A673 (cell line): ENCODE measurements at regions not wholly inside any gene's neighbourhood (a gene's known extent, or its start where the extent isn't known, plus 50 kb on each side); places are given as distances from the start of the nearest gene placed in this dataset.

ENCODE experiments used
- BruUV-seq: library from RNA; stranded (reverse); fragments of 400-500 nt; replicated peaks from 2 replicates; lab custom pipeline; 2021; lab: Mats Ljungman, UMichigan
- CTCF ChIA-PET: fragments of 300-600 bp; sonication (Branson Sonifier 250); formaldehyde crosslinking; loops from one replicate; lab custom pipeline; 2022; ENCODE audit warnings: antibody characterized with exemption; lab: Charles Lee
- POLR2A ChIA-PET: fragments of 300-600 bp; sonication (Branson Sonifier 250); formaldehyde crosslinking; loops from one replicate; lab custom pipeline; 2022; ENCODE audit warnings: antibody characterized with exemption; ENCODE audit not compliant: low non-redundant PET; lab: Charles Lee
- DNase-seq: peaks from one replicate; pipeline ENCODE4 v3.0.0-alpha.2; 2015; ENCODE audit warnings: low spot score
- H3K27ac ChIP-seq: fragments of 200-600 bp; sonication (generic); 2 replicates; pipeline ENCODE4 v1.5.1; 2016; ENCODE audit warnings: mixed run types, low read depth, mild to moderate bottlenecking, mixed read lengths, antibody characterized with exemption, low read length; ENCODE audit not compliant: poor library complexity, severe bottlenecking
- H3K27me3 ChIP-seq: fragments of 200-600 bp; sonication (generic); replicated peaks from 2 replicates; pipeline ENCODE4 v1.6.1; 2017; ENCODE audit warnings: mixed run types, low read depth, mild to moderate bottlenecking, mixed read lengths, antibody characterized with exemption, low read length; ENCODE audit not compliant: insufficient read depth, poor library complexity
- H3K36me3 ChIP-seq: fragments of 200-600 bp; sonication (generic); 2 replicates; pipeline ENCODE4 v1.6.1; 2016; ENCODE audit warnings: mixed run types, mild to moderate bottlenecking, mixed read lengths, antibody characterized with exemption, low read length; ENCODE audit not compliant: insufficient read depth, poor library complexity, severe bottlenecking
- H3K4me1 ChIP-seq: fragments of 200-600 bp; sonication (generic); 2 replicates; pipeline ENCODE4 v1.6.1; 2017; ENCODE audit warnings: mixed run types, mild to moderate bottlenecking, mixed read lengths, antibody characterized with exemption, low read length; ENCODE audit not compliant: insufficient read depth, poor library complexity, severe bottlenecking
- H3K4me3 ChIP-seq: fragments of 200-600 bp; sonication (generic); 2 replicates; pipeline ENCODE4 v1.5.1; 2016; ENCODE audit warnings: low read depth, mixed run types, mild to moderate bottlenecking, mixed read lengths, low read length; ENCODE audit not compliant: poor library complexity, severe bottlenecking
- H3K9me3 ChIP-seq: fragments of 200-600 bp; sonication (generic); 2 replicates; pipeline ENCODE4 v1.6.1; 2016; ENCODE audit warnings: mixed run types, low read depth, mild to moderate bottlenecking, mixed read lengths, antibody characterized with exemption, low read length; ENCODE audit not compliant: poor library complexity, severe bottlenecking
- EZH2 ChIP-seq: fragments of 200-600 bp; sonication (generic); IDR thresholded peaks from 2 replicates; pipeline ENCODE4 v1.6.1; 2017; ENCODE audit warnings: borderline replicate concordance, low read depth, mild to moderate bottlenecking, mixed read lengths, antibody characterized with exemption, low read length; ENCODE audit not compliant: poor library complexity, severe bottlenecking
- intact Hi-C: fragments of 100-400 bp; cut with micrococcal nuclease; formaldehyde crosslinking; loops from one replicate; pipeline ENCODE4 v1.10.0; 2022; ENCODE audit not compliant: unreplicated experiment
- TF ChIP-seq, protein P1 (sequence below): fragments of 300-800, 200-600 bp; sonication (generic); conservative IDR thresholded peaks from 2 replicates; pipeline ENCODE4 v1.5.1; 2017; ENCODE audit warnings: low read depth, mild to moderate bottlenecking, antibody characterized with exemption, low read length, moderate library complexity, mixed read lengths

DNA sequence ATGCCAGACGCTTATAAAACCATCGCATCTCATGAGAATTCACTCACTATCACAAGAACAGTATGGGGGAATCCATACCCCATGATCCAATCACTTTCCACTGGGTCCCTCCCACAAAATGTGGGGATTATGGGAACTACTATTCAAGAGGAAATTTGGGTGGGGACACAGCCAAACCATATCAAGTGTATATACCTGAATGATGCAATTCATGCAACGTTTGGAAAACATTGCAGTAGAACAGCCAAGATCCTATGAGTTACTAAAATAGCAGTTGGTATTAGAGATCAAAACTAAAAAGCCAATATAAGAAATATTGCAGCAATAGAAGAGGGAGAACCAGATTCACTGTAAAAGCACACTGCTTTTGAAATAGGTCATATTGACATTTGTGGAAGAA is 1543.9 kb upstream of the B3GALT2 start:
- Histone ChIP-seq H3K36me3 (no peaks in the 10 kb centered on the region), H3K4me1 (no peaks in the 10 kb centered on the region), H3K27me3 (no peaks in the 10 kb centered on the region), H3K9me3 (no peaks in the 10 kb centered on the region), H3K4me3 (no peak overlapping the region), H3K27ac (no peak overlapping the region)
- TF ChIP-seq, protein P1, sequence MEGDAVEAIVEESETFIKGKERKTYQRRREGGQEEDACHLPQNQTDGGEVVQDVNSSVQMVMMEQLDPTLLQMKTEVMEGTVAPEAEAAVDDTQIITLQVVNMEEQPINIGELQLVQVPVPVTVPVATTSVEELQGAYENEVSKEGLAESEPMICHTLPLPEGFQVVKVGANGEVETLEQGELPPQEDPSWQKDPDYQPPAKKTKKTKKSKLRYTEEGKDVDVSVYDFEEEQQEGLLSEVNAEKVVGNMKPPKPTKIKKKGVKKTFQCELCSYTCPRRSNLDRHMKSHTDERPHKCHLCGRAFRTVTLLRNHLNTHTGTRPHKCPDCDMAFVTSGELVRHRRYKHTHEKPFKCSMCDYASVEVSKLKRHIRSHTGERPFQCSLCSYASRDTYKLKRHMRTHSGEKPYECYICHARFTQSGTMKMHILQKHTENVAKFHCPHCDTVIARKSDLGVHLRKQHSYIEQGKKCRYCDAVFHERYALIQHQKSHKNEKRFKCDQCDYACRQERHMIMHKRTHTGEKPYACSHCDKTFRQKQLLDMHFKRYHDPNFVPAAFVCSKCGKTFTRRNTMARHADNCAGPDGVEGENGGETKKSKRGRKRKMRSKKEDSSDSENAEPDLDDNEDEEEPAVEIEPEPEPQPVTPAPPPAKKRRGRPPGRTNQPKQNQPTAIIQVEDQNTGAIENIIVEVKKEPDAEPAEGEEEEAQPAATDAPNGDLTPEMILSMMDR = no peak
- TF ChIP-seq EZH2 = no peak
- no TSS peak for BruUV-seq
- CTCF ChIA-PET = no interaction called here
- POLR2A ChIA-PET = no interaction called here
- intact Hi-C loops = no loop called here
- no peak for DNase-seq

DNA sequence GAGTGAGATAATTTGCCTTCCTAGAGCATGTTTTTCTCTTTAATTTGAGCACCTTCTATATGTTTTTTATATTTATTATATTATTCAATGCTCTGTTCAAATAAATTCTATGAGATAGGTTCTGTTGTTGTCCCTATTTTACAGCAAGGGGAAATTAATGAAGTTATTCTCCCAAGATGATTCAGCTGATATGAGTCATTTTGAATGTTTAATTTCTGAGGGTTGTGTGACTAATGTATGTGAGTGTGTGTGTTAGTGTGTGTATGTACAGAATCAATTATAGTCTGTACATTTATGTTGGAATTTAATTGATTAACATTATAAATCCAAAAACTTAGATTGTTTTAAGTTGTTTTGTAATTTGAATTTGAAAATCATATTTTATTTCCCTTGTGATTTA is 1536.7 kb upstream of the B3GALT2 start:
- TF ChIP-seq, protein P1 = no peak
- TF ChIP-seq EZH2 = no peak
- Histone ChIP-seq H3K27me3 (no peaks in the 10 kb centered on the region), H3K4me1 (no peaks in the 10 kb centered on the region), H3K36me3 (no peaks in the 10 kb centered on the region), H3K4me3 (no peak overlapping the region), H3K27ac (no peak overlapping the region), H3K9me3 (no peaks in the 10 kb centered on the region)
- no TSS peak for BruUV-seq
- CTCF ChIA-PET = no interaction called here
- POLR2A ChIA-PET = no interaction called here
- intact Hi-C loops = no loop called here
- DNase-seq = no peak

DNA sequence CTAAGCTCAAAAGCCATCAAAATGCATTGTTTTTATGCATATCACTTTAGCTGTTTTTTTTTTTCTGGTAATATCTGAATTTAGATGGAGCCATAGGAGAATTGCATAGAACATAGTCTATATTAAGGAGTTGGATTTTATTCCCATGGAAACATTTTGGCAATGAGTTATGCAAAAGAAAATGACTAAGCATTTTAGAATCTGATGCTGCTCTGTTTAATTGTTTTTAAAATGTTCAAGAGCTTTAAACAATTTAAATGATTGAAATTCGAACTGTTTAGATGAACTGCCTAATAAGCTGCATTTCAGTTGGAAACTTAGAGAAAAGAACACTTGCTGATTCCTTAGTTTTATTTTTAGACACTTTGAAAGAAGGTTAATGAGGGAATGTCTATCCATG is 1531.5 kb upstream of the B3GALT2 start:
- no TSS peak for BruUV-seq
- Histone ChIP-seq H3K4me1 (no peaks in the 10 kb centered on the region), H3K27me3 (no peaks in the 10 kb centered on the region), H3K9me3 (no peaks in the 10 kb centered on the region), H3K36me3 (no peaks in the 10 kb centered on the region), H3K27ac (no peak overlapping the region), H3K4me3 (no peak overlapping the region)
- TF ChIP-seq EZH2 = no peak
- TF ChIP-seq, protein P1 = no peak
- intact Hi-C loops = no loop called here
- CTCF ChIA-PET = no interaction called here
- DNase-seq = no peak
- POLR2A ChIA-PET = no interaction called here
